Uterus (tissue), 2 donors: ENCODE measurements at regions not wholly inside any gene's neighbourhood (a gene's known extent, or its start where the extent isn't known, plus 50 kb on each side); places are given as distances from the start of the nearest gene placed in this dataset.

ENCODE experiments used
- CTCF ChIP-seq, 4 experiments: fragments of 200-600 bp in 2 of 4; fragments of 450-650 bp in 2 of 4; sonication (generic) in 2 of 4; IDR thresholded peaks; one replicate each; pipeline ENCODE4 v1.5.1; 2016 to 2019; ENCODE audit warnings: antibody characterized with exemption in 4 of 4, mild to moderate bottlenecking in 2 of 4, moderate library complexity in 1 of 4
- POLR2A ChIP-seq, 2 donors: fragments of 450-650 bp; IDR thresholded peaks; one replicate each; pipeline ENCODE4 v1.6.1; 2016; ENCODE audit warnings: antibody characterized with exemption in 2 of 2, mild to moderate bottlenecking in 1 of 2, moderate library complexity in 1 of 2

GRCh38 chr10:120971671-120972070, 120.5 kb downstream of the WDR11 start:
- TF ChIP-seq CTCF (IDR thresholded peaks at IDR 0.05) (no peak), POLR2A (IDR thresholded peaks at IDR 0.05) (no peak)
